Stimulated activated CD4-positive, alpha-beta T cell treated with anti-CD3 and anti-CD28 coated beads, Interleukin-2, amount 100 ng/mL, for 48 hours (primary cell): ENCODE measurements at regions not wholly inside any gene's neighbourhood (a gene's known extent, or its start where the extent isn't known, plus 50 kb on each side); places are given as distances from the start of the nearest gene placed in this dataset.
"Not testable (repeated sequence)": the region's sequence is repeated elsewhere in the genome, so short reads cannot be mapped to it uniquely, and the experiment has no call there.

Experiments
- DNase-seq, 2 donors: peaks; one replicate each; pipeline ENCODE4 v3.0.0-alpha.2; 2020

- no peak for DNase-seq
Observed at GRCh38 chr21:18723171-18723570, 319.6 kb upstream of the TMPRSS15 start.

GRCh38 chr21:18725653-18726052, 322.1 kb upstream of the TMPRSS15 start:
- no peak for DNase-seq

- no peak for DNase-seq
Observed at GRCh38 chr21:18741954-18742353, 338.4 kb upstream of the TMPRSS15 start.

GRCh38 chr21:18743531-18743930, 339.9 kb upstream of the TMPRSS15 start:
- DNase-seq = no peak

- DNase-seq = no peak
Observed at GRCh38 chr21:18744840-18745239, 341.3 kb upstream of the TMPRSS15 start.

- DNase-seq = not testable (repeated sequence)
Observed at GRCh38 chr21:18752894-18753293, 349.3 kb upstream of the TMPRSS15 start.

- DNase-seq = not testable (repeated sequence)
Observed at GRCh38 chr21:18756272-18756671, 352.7 kb upstream of the TMPRSS15 start.

- no peak for DNase-seq
Observed at GRCh38 chr21:18759267-18759666, 355.7 kb upstream of the TMPRSS15 start.

GRCh38 chr21:18759751-18760161, 356.2 kb upstream of the TMPRSS15 start:
- DNase-seq = no peak

GRCh38 chr21:18760247-18760646, 356.7 kb upstream of the TMPRSS15 start:
- no peak for DNase-seq

- no peak for DNase-seq
Observed at GRCh38 chr21:18764720-18765119, 361.1 kb upstream of the TMPRSS15 start.

- no peak for DNase-seq
Observed at GRCh38 chr21:18769599-18769998, 366.0 kb upstream of the TMPRSS15 start.

- DNase-seq = no peak
Observed at GRCh38 chr21:18771845-18772380, 368.3 kb upstream of the TMPRSS15 start.

- no peak for DNase-seq
Observed at GRCh38 chr21:18772404-18772803, 368.8 kb upstream of the TMPRSS15 start.

GRCh38 chr21:18772897-18773296, 369.3 kb upstream of the TMPRSS15 start:
- no peak for DNase-seq

- DNase-seq = no peak
Observed at GRCh38 chr21:18776936-18777335, 373.4 kb upstream of the TMPRSS15 start.

GRCh38 chr21:18782721-18783120, 379.1 kb upstream of the TMPRSS15 start:
- DNase-seq = no peak

GRCh38 chr21:18801468-18801867, 397.9 kb upstream of the TMPRSS15 start:
- no peak for DNase-seq

- no peak for DNase-seq
Observed at GRCh38 chr21:18803624-18804023, 400.0 kb upstream of the TMPRSS15 start.

- DNase-seq = no peak
Observed at GRCh38 chr21:18810136-18810535, 406.6 kb upstream of the TMPRSS15 start.

GRCh38 chr21:18812308-18812707, 408.7 kb upstream of the TMPRSS15 start:
- no peak for DNase-seq

- DNase-seq = no peak
Observed at GRCh38 chr21:18819507-18819906, 415.9 kb upstream of the TMPRSS15 start.

- DNase-seq = no peak
Observed at GRCh38 chr21:18826562-18826961, 423.0 kb upstream of the TMPRSS15 start.

GRCh38 chr21:18831942-18832676, 428.5 kb upstream of the TMPRSS15 start:
- DNase-seq = no peak

GRCh38 chr21:18832950-18833349, 429.4 kb upstream of the TMPRSS15 start:
- no peak for DNase-seq
